K562 (cell line): ENCODE measurements at regions not wholly inside any gene's neighbourhood (a gene's known extent, or its start where the extent isn't known, plus 50 kb on each side); places are given as distances from the start of the nearest gene placed in this dataset.

Experiments used
- BDP1 ChIP-seq: IDR thresholded peaks from 3 replicates; pipeline ENCODE4 v1.6.1; 2011; ENCODE audit not compliant: insufficient read length, insufficient read depth
- CBX8 ChIP-seq: fragments of 200-600 bp; sonication (generic); IDR thresholded peaks from 2 replicates; pipeline ENCODE4 v1.6.1; 2012; ENCODE audit warnings: borderline replicate concordance, mixed run types, low read depth, mild to moderate bottlenecking, moderate library complexity, mixed read lengths, low read length, control low read depth, inconsistent platforms; ENCODE audit not compliant: poor library complexity, severe bottlenecking; ENCODE audit errors: extremely low read depth
- CHD1 ChIP-seq: fragments of 200-600 bp; sonication (generic); IDR thresholded peaks from one replicate; pipeline ENCODE4 v1.6.1; 2012; ENCODE audit warnings: mild to moderate bottlenecking, moderate library complexity, low read length, inconsistent platforms
- CHD2 ChIP-seq: IDR thresholded peaks from 2 replicates; pipeline ENCODE4 v1.6.1; 2011; ENCODE audit warnings: low read depth, low read length
- ELF1 ChIP-seq: fragments of 200-800 bp; sonication (Bioruptor generic); IDR thresholded peaks from 2 replicates; pipeline ENCODE4 v1.6.1; 2016; ENCODE audit warnings: missing genetic modification characterization, missing compliant biosample characterization
- ESRRA ChIP-seq: fragments of 450-650 bp; IDR thresholded peaks from 2 replicates; pipeline ENCODE4 v1.6.1; 2014; ENCODE audit warnings: low read depth, mild to moderate bottlenecking, moderate library complexity, borderline replicate concordance
- FOXA1 ChIP-seq: fragments of 450-650 bp; IDR thresholded peaks from 2 replicates; pipeline ENCODE4 v1.6.1; 2016; ENCODE audit warnings: mild to moderate bottlenecking, borderline replicate concordance
- HDAC2 ChIP-seq: fragments of 450-650 bp; IDR thresholded peaks from 2 replicates; pipeline ENCODE4 v1.6.1; 2016; ENCODE audit warnings: mild to moderate bottlenecking
- MEIS2 ChIP-seq: fragments of 450-650 bp; IDR thresholded peaks from 2 replicates; pipeline ENCODE4 v1.6.1; 2014; ENCODE audit warnings: mild to moderate bottlenecking; ENCODE audit not compliant: partially characterized antibody
- PHF8 ChIP-seq: fragments of 200-600 bp; sonication (generic); IDR thresholded peaks from 2 replicates; pipeline ENCODE4 v1.6.1; 2012; ENCODE audit warnings: mixed run types, mild to moderate bottlenecking, inconsistent platforms, low read length, moderate library complexity, borderline replicate concordance
- RBM34 ChIP-seq: fragments of 200-400 bp; formaldehyde crosslinking; IDR thresholded peaks from 2 replicates; pipeline ENCODE4 v1.6.1; 2018; ENCODE audit warnings: low read length, borderline replicate concordance; ENCODE audit not compliant: insufficient read depth
- RNF2 ChIP-seq: sonication (generic); IDR thresholded peaks from 2 replicates; pipeline ENCODE4 v1.6.1; 2016
- SIN3A ChIP-seq, 2 experiments: fragments of 150-350 bp in 1 of 2; IDR thresholded peaks; 2 replicates each; pipeline ENCODE4 v1.6.1; 2011 to 2016; ENCODE audit warnings: borderline replicate concordance in 2 of 2, low read depth in 2 of 2, low read length in 2 of 2, mild to moderate bottlenecking in 2 of 2, moderate library complexity in 2 of 2; ENCODE audit not compliant: control insufficient read depth in 1 of 2
- THRB ChIP-seq: fragments of 450-650 bp; formaldehyde crosslinking; conservative IDR thresholded peaks from 2 replicates; pipeline ENCODE4 v1.4.0; 2022; ENCODE audit warnings: mild to moderate bottlenecking, missing genetic modification characterization
- TOE1 ChIP-seq, 2 experiments: fragments of 450-650 bp in 1 of 2; sonication (generic) in 1 of 2; formaldehyde crosslinking in 1 of 2; IDR thresholded peaks; 2 replicates each; pipeline versions ENCODE4 v1.7.1 to v1.8.0; 2016 to 2022; ENCODE audit warnings: borderline replicate concordance in 2 of 2, mild to moderate bottlenecking in 2 of 2, antibody characterized with exemption in 1 of 2, inconsistent platforms in 1 of 2, low read depth in 1 of 2, missing genetic modification reagents in 1 of 2, moderate library complexity in 1 of 2
- TRIM28 ChIP-seq: fragments of 450-650 bp; IDR thresholded peaks from 2 replicates; pipeline ENCODE4 v1.6.1; 2017
- ZNF3 ChIP-seq: fragments of 250-450 bp; sonication (Bioruptor Pico); IDR thresholded peaks from 2 replicates; pipeline ENCODE4 v1.5.0; 2021; ENCODE audit warnings: mild to moderate bottlenecking, moderate library complexity
- ZNF639 ChIP-seq, 2 experiments: fragments of 200-800 bp in 1 of 2; sonication (Bioruptor generic) in 1 of 2; sonication (generic) in 1 of 2; formaldehyde crosslinking in 1 of 2; IDR thresholded peaks in 1 of 2; conservative IDR thresholded peaks in 1 of 2; 2 replicates each; pipeline versions ENCODE4 v1.5.0 to v1.6.1; 2016 to 2020; ENCODE audit warnings: missing compliant biosample characterization in 1 of 2, missing genetic modification characterization in 1 of 2, missing genetic modification reagents in 1 of 2
- TF ChIP-seq, protein P1 (sequence below): IDR thresholded peaks from 2 replicates; pipeline ENCODE4 v1.6.1; 2012; ENCODE audit warnings: low read depth, low read length, improper control_type of control experiment, borderline replicate concordance
- TF ChIP-seq, protein P2 (sequence below): fragments of 250-450 bp; sonication (Bioruptor Pico); IDR thresholded peaks from 2 replicates; pipeline ENCODE4 v1.8.0; 2021; ENCODE audit warnings: moderate library complexity, mild to moderate bottlenecking, inconsistent platforms
- TF ChIP-seq, protein P3 (sequence below), 3 experiments: IDR thresholded peaks in 2 of 3; conservative IDR thresholded peaks in 1 of 3; 2 replicates each; pipeline ENCODE4 v1.5.1; 2011 to 2012; ENCODE audit warnings: low read length in 3 of 3, mild to moderate bottlenecking in 3 of 3, control low read depth in 2 of 3, improper control_type of control experiment in 1 of 3, inconsistent platforms in 1 of 3, low read depth in 1 of 3, mixed read lengths in 1 of 3, moderate library complexity in 1 of 3; ENCODE audit not compliant: insufficient read depth in 2 of 3

- TF ChIP-seq ELF1 (tag) (peak; percentile 93), ESRRA (no peak; the same call in 1 of the 2 replicates), ZNF3 (CRISPR knock-in tag) (no peak), THRB (CRISPR knock-in tag) (peak; percentile 89; the same call in 1 of the 2 replicates), CHD1 (no peak), ZNF639 (CRISPR knock-in tag; conservative IDR thresholded peaks at IDR 0.05 in 1 of 2, IDR thresholded peaks at IDR 0.05 in 1 of 2) (no peak), HDAC2 (0 out of 2 replicates have a peak, but pooled peaks have one; percentile 62), PHF8 (peak; percentile 37; the same call in 1 of the 2 replicates), CBX8 (no peak), MEIS2 (peak; percentile 10), RBM34 (no peak), CHD2 (peak; percentile 65; the same call in 1 of the 2 replicates), SIN3A (IDR thresholded peaks at IDR 0.05; ENCODE audit: borderline replicate concordance in 2 of 2, control insufficient read depth in 1 of 2, low read depth in 2 of 2, low read length in 2 of 2) (peak in 1 of 2 experiments; percentile 68; a peak in 2 of 4 replicates), BDP1 (no peak), TOE1 (IDR thresholded peaks at IDR 0.05; ENCODE audit: borderline replicate concordance) (no peak), TOE1 (CRISPR knock-in tag; IDR thresholded peaks at IDR 0.05; ENCODE audit: borderline replicate concordance, low read depth) (no peak), FOXA1 (no peak), RNF2 (0 out of 2 replicates have a peak, but pooled peaks have one; percentile 32), TRIM28 (no peak)
- TF ChIP-seq, protein P1, sequence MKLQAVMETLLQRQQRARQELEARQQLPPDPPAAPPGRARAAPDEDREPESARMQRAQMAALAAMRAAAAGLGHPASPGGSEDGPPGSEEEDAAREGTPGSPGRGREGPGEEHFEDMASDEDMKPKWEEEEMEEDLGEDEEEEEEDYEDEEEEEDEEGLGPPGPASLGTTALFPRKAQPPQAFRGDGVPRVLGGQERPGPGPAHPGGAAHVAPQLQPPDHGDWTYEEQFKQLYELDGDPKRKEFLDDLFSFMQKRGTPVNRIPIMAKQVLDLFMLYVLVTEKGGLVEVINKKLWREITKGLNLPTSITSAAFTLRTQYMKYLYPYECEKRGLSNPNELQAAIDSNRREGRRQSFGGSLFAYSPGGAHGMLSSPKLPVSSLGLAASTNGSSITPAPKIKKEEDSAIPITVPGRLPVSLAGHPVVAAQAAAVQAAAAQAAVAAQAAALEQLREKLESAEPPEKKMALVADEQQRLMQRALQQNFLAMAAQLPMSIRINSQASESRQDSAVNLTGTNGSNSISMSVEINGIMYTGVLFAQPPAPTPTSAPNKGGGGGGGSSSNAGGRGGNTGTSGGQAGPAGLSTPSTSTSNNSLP = no peak
- TF ChIP-seq, protein P2, sequence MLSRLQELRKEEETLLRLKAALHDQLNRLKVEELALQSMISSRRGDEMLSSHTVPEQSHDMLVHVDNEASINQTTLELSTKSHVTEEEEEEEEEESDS (CRISPR knock-in tag) = no peak
- TF ChIP-seq, protein P3, sequence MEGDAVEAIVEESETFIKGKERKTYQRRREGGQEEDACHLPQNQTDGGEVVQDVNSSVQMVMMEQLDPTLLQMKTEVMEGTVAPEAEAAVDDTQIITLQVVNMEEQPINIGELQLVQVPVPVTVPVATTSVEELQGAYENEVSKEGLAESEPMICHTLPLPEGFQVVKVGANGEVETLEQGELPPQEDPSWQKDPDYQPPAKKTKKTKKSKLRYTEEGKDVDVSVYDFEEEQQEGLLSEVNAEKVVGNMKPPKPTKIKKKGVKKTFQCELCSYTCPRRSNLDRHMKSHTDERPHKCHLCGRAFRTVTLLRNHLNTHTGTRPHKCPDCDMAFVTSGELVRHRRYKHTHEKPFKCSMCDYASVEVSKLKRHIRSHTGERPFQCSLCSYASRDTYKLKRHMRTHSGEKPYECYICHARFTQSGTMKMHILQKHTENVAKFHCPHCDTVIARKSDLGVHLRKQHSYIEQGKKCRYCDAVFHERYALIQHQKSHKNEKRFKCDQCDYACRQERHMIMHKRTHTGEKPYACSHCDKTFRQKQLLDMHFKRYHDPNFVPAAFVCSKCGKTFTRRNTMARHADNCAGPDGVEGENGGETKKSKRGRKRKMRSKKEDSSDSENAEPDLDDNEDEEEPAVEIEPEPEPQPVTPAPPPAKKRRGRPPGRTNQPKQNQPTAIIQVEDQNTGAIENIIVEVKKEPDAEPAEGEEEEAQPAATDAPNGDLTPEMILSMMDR (IDR thresholded peaks at IDR 0.05 in 2 of 3, conservative IDR thresholded peaks at IDR 0.05 in 1 of 3; ENCODE audit: insufficient read depth in 2 of 3, low read depth in 1 of 3, low read length in 3 of 3) = peak in 1 of 3 experiments; percentile 13; a peak in 1 of 6 replicates
Observed at GRCh38 chr6:40164345-40164755, 230.1 kb upstream of the MOCS1 start (continued).
